ENCODE measurements at regions not wholly inside any gene's neighbourhood (a gene's known extent, or its start where the extent isn't known, plus 50 kb on each side); places are given as distances from the start of the nearest gene placed in this dataset.

DNA sequence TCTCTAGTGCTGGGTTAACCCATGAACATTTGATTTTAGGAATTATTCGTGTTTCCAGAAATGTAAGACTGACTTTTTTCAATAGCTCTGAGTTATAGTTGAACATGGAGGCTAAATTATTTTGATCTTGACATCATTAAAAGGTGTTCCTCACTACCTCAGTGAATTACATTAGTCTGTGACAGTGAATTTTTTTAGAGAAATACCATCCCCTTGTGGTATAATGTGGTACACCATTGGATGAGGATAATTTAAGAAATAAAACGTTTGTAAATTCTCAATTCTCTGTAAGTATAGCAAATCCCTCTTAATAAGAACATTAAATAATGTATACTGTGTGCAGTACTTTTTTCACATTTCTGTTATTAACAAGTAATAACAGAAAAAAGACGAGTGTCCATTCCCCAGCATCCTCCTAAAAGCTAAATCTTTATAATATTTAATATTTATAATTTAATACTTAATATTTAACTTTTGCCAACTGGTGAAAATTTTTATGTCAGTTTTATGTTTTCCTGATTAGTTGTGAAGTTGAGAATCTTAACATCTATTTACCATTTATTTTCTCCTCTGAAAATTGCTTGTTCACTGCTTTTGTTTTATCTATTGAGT lies 70.3 kb upstream of the CWC22 start:
- Histone ChIP-seq H4K20me1 (ENCODE audit: insufficient read depth) (no peaks in the 10 kb centered on the region), H3K79me2 (replicated peaks; ENCODE audit: insufficient read depth, low read length) (no peaks in the 10 kb centered on the region), H3K27me3 (ENCODE audit: insufficient read depth, low read depth, low read length) (no peaks in the 10 kb centered on the region), H3F3A (ENCODE audit: insufficient read depth, low read length, poor library complexity, severe bottlenecking) (no peaks in the 10 kb centered on the region), H3K9me3 (ENCODE audit: low read length) (no peaks in the 10 kb centered on the region), H3K36me3 (ENCODE audit: insufficient read depth, low read length) (no peaks in the 10 kb centered on the region), H3K9me2 (ENCODE audit: insufficient read depth, low read length) (no peaks in the 10 kb centered on the region), H3K4me2 (ENCODE audit: low read length) (no peak overlapping the region), H3K4me3 (ENCODE audit: low read length) (no peak overlapping the region), H3K27ac (ENCODE audit: low read length) (no peak overlapping the region), H2AFZ (ENCODE audit: low read depth, low read length) (no peak overlapping the region), H3K9ac (ENCODE audit: low read length) (no peak overlapping the region)
- no peak for TF ChIP-seq TAF1 (IDR thresholded peaks at IDR 0.05; ENCODE audit: low read depth)
- TF ChIP-seq RAD21 (conservative IDR thresholded peaks at IDR 0.05), result peak; percentile 51
- TF ChIP-seq CTCF (IDR thresholded peaks at IDR 0.05; ENCODE audit: poor library complexity, severe bottlenecking), result peak; percentile 51
- no peak for TF ChIP-seq POLR2AphosphoS5 (IDR thresholded peaks at IDR 0.05)

DNA sequence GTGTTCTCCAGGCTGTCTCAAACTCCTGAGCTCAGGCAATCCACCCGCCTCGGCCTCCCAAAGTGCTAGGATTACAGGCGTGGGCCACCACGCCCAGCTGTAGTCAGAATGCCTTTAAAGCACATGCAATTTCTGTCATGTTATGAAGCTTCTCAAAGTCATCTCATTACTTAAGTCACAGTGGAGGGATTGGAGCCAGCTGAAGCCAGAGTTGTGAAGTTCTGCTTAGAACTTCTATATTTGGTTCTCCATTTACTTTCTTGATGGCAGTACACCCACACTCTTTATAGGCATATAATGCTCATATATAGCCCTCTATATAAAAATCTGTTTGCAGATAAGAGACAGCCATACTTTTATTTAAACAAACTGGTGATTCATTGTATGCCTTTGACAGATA lies 68.8 kb upstream of the CWC22 start:
- Histone ChIP-seq H3K27me3 (ENCODE audit: insufficient read depth, low read depth, low read length) (no peaks in the 10 kb centered on the region), H3K4me2 (ENCODE audit: low read length) (no peak overlapping the region), H3K9me2 (ENCODE audit: insufficient read depth, low read length) (no peaks in the 10 kb centered on the region), H3F3A (ENCODE audit: insufficient read depth, low read length, poor library complexity, severe bottlenecking) (no peaks in the 10 kb centered on the region), H2AFZ (ENCODE audit: low read depth, low read length) (no peak overlapping the region), H3K36me3 (ENCODE audit: insufficient read depth, low read length) (no peaks in the 10 kb centered on the region), H3K79me2 (replicated peaks; ENCODE audit: insufficient read depth, low read length) (no peaks in the 10 kb centered on the region), H4K20me1 (ENCODE audit: insufficient read depth) (no peaks in the 10 kb centered on the region), H3K4me3 (ENCODE audit: low read length) (no peak overlapping the region), H3K9ac (ENCODE audit: low read length) (no peak overlapping the region), H3K9me3 (ENCODE audit: low read length) (no peaks in the 10 kb centered on the region), H3K27ac (ENCODE audit: low read length) (no peak overlapping the region)
- TF ChIP-seq REST (IDR thresholded peaks at IDR 0.05; ENCODE audit: borderline replicate concordance) (no peak), SMC3 (conservative IDR thresholded peaks at IDR 0.05; ENCODE audit: poor library complexity) (no peak), CTCF (IDR thresholded peaks at IDR 0.05; ENCODE audit: poor library complexity, severe bottlenecking) (no peak), EP300 (conservative IDR thresholded peaks at IDR 0.05; ENCODE audit: poor library complexity, severe bottlenecking) (no peak), RAD21 (conservative IDR thresholded peaks at IDR 0.05) (no peak), EZH2 (IDR thresholded peaks at IDR 0.05; ENCODE audit: borderline replicate concordance, insufficient read depth, low read length, poor library complexity, severe bottlenecking) (no peak), MXI1 (conservative IDR thresholded peaks at IDR 0.05; ENCODE audit: poor library complexity, severe bottlenecking) (no peak)

Data from neural cell (in vitro differentiated cells).